HK-2 (cell line): ENCODE measurements at regions not wholly inside any gene's neighbourhood (a gene's known extent, or its start where the extent isn't known, plus 50 kb on each side); places are given as distances from the start of the nearest gene placed in this dataset.

ENCODE experiments used
- DNase-seq: peaks from one replicate; pipeline ENCODE4 v3.0.0-alpha.2; 2018; ENCODE audit not compliant: unreplicated experiment

GRCh38 chr7:116310141-116310540 lies 99.8 kb downstream of the TES start:
- no peak for DNase-seq

GRCh38 chr7:116311259-116311658 lies 100.9 kb downstream of the TES start:
- no peak for DNase-seq

DNA sequence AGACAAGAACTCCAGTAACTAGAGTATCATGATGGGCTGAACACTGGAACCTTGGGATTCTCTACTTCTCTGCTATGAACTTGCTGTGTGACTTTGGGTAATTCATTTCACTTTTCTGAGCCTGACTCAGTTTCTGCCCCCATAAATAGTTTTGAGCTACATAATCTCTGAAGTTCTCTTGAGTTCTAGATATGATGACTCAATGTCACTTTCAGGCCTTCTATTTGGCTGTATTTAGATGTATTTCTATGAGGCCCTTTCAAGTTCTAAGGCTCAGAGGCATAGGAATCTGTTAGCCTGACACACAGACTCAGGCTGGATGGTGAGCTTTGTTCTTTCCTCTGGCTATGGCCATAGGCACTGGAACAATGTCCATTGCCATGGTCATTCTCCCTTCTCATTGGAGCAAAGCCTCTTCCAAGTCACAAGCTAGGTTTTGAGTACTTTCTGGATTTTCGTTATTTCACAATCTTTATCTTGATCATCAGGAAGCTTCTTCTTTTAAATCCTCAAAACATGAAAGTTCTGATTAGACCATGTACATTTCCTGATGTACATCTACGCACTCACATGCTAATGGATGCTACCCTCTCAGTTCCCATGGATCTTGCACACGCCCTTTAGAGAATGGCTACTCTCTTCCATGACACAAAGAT lies 101.6 kb downstream of the TES start:
- no peak for DNase-seq

- peak; percentile 29 for DNase-seq
These were observed 105.0 kb downstream of the TES start for GRCh38 chr7:116315293-116315692.

- no peak for DNase-seq
These were observed 105.5 kb downstream of the TES start for GRCh38 chr7:116315803-116316202.

DNA sequence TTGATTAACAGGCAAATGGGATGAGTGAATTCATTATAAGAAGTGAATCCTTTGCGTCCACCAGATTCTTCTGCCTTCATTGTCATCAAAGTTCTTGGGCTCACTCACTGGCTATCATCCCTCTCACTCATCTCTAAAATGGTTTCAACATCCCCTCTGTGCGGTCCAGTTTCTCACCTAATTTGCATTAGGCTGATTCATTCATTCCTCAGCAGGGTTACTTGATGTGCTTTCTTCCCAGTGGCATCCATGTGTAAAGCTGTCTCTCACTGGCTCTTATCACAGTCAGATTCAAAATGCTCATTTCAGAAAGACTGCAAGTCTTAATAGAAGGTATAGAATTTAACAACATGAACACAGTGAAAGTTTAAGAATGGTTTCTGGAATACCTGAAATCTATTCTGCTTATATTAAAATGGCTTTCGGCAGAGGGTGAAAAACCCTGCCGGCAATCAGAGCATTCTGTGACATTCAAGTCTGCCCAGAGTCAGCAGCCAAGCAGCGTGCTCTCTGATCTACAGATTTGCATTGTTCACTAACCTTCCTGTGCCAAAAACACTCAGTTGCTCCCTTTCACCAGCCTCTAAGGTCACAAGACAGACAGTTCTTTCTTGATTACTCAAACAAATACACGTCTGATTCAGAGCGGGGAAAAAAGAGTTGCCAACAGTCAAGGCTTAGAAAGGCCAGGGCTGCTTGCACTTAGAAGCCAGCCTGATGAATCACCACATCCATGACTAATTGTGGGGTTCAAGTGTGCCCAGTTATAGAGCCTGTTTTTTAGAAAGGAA lies 106.7 kb downstream of the TES start:
- DNase-seq = peak; percentile 64

DNA sequence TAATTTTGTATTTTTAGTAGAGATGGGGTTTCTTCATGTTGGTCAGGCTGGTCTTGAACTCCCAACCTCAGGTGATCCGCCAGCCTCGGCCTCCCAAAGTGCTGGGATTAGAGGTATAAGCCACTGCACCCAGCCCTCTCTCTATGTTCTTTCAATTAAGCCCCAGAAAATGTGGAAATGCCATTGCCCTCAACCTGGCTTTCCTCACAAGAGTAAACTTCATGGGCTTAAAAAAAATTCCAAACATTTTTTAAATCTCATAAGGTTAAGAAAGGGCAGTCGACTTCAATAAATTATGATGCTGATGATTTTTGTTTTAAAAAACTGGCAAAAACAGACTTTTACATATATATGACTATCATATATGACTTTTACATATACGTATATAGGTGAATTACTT lies 107.6 kb downstream of the TES start:
- no peak for DNase-seq

DNA sequence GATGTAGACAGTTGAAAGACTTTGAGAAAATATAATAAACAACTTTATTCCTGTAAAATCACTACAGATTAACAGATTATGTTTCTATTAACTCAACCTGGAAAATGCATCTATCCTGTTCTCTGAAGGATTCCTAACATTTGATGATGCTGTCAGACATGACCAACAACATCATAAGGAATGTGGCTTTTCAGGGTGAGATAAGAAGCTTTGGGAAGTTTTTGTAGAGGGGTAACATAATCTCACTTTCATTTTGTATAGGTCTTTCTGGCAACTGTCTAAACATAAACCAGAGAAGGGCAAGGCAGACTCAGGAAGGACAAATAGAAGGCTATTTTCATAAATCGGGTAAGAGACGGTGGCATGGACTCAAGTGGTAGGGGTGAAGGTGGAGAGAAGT lies 112.2 kb downstream of the TES start:
- no peak for DNase-seq

DNA sequence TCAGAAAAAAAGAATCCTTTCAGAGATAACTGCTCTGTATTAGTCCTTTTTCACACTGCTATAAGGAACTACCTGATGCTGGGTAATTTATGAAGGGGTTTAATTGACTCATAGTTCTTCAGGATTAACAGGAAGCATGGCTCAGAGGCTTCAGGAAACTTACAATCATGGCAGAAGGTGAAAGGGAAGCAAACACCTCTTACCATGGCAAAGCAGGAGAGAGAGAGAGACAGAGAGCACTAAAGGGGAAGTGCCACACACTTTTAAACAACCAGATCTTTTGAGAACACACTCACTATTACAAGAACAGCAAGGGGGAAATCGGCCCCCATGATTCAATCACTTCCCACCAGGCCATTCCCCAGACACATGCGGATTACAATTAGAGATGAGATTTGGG lies 114.2 kb downstream of the TES start:
- DNase-seq = no peak

- no peak for DNase-seq
These were observed 115.2 kb downstream of the TES start for GRCh38 chr7:116325517-116325916.

- DNase-seq = no peak
These were observed 116.8 kb downstream of the TES start for GRCh38 chr7:116327135-116327534.

- peak; percentile 48 for DNase-seq
These were observed 117.4 kb downstream of the TES start for GRCh38 chr7:116327752-116328151.

DNA sequence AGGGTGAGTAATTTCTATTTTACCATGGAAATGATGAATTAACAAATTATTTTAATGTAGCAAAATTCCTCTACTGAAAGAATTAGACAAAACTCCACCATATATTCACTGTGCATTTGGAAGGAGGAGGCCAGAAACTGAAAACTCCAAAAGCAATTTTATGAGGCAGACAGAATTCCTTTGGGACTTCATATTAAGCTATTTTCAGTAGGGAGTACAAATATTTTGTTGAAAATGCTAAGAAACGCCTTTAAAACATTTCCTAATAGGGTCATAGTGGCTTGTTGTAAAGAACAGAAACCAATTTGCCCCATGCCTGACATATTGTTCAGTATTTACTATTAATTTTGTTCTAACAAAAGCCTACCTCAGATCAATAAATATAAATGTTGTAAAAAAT lies 117.8 kb downstream of the TES start:
- no peak for DNase-seq

DNA sequence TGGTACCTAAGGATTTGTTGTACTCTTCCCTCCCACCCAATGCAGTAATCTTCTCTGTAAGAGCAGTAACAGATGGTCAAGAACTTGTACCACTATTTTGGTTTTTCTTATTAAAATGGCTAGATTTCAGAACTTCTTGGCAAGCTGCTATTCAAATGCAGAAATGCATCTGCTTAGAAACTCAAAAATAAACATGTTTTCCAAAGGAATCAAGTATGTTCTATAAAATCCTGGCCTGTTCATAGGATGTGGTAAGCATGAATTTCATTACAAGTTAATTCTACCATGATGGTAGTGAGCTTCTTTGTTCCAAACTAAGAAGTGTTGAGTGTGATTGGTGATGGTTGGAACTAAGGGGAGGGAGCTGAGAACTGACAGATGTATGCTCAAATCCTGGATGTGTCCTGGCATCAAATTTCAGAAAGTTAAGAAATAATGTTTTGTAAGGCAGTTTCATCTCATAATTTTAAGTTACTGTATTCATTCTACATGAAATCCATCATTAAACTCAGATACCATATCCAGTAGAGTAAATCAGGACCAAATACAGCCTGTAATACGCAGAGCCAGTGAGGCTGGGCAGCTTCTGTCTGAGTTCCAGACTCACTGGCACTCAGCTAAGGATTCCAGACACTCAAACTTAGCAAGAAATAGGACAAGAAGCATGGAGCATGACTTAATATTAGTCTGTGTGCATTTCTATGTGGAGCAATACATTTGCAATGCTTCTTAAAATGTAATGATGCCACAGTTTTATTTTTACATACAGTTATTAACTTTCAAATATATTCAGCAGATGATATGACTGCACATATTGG lies 119.6 kb downstream of the TES start:
- DNase-seq = no peak

- no peak for DNase-seq
These were observed 120.7 kb downstream of the TES start for GRCh38 chr7:116331020-116331419.

DNA sequence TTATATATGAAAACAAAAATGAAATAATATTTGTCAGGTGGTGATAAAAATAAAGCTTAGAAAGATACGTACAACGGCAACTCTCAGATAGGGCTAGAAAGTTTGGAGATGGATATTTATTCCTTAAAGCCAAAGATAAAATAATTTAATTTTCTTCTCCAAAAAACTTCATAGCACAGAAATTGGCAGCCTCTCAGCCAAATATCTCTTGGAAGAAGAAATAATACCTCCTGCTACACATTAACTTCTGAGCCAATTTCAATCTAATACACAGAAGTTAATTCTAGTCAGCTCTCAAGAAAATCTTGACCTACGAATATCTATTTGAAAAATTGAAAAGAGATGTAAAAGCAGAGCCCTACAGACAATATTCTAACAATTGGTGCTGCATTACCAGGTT lies 122.4 kb downstream of the TES start:
- no peak for DNase-seq

- no peak for DNase-seq
These were observed 124.2 kb downstream of the TES start for GRCh38 chr7:116334555-116334954.

DNA sequence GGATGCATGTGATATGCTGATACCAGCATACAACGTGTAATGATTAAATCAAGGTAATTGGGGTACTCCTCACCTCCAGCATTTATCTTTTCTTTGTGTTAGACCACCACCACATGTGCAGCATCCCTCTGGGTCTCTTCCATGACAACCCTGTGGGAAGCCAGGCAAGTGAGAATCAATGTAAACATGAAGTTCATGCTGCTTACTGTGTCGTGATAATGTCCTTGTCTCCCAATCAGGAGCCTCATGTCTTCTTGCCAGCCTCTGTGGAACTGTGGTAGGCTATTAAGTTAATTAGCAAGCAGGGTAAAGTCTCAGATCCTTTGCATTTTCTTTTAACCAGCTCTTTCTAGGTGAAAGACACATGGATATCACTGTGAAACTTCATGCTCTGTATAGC lies 126.7 kb downstream of the TES start:
- DNase-seq = no peak

DNA sequence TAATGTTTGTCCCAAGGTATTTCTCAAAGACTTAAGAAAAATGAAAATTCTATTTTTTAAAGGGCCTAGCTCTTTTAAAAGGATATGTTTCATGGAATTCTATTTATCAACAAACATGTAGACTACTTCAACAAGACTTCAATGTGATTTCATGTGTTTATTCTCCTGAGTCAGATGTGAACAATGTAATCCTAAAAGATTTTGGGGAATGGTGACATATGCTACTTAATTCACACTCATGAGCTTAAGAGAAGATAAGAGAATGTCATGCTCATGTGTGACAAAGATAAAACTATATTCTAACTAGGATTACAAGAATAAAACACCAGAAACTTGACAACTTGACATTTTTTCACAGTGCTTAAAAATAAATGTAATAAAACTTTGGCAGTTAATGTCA lies 127.5 kb downstream of the TES start:
- no peak for DNase-seq

GRCh38 chr7:116339564-116339963 lies 129.2 kb downstream of the TES start:
- DNase-seq = no peak

- DNase-seq = no peak
These were observed 130.0 kb downstream of the TES start for GRCh38 chr7:116340201-116340847.
